ENCODE measurements at regions not wholly inside any gene's neighbourhood (a gene's known extent, or its start where the extent isn't known, plus 50 kb on each side); places are given as distances from the start of the nearest gene placed in this dataset.
"Not testable (repeated sequence)": the region's sequence is repeated elsewhere in the genome, so short reads cannot be mapped to it uniquely, and the experiment has no call there.

DNA sequence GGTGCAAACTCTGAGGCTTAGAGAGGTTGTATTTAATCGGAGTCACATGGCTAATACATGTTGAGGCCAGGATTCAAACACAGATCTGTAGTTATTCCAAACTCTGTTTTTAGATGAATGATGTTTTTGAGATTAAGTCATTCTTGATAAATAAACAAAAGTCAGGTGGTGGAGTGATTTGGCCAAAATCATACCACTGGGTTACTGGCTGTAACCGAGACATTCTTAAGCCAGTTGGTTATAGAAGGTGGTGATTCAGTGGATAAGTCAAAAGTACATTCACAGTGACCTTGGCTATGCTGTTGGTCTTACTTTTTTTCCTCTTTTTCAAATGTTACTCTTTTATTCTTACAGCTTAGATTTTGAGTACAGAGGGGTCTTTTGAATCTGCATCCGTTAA, 361.4 kb downstream of the KIF20B start:
- Histone ChIP-seq H3K27me3 (no peaks in the 10 kb centered on the region), H3K27ac (no peak overlapping the region), H3K36me3 (no peaks in the 10 kb centered on the region), H3K4me3 (no peak overlapping the region), H3K4me1 (no peaks in the 10 kb centered on the region), H3K9me3 (no peaks in the 10 kb centered on the region)
- no peak for TF ChIP-seq EP300 (IDR thresholded peaks at IDR 0.05)
- WGBS, 5 donors, result 62 to 82% (median 69%) methylated on average over 3 of the region's 3 CpGs
- no peak for DNase-seq
- intact Hi-C loops (cut with DNase I; ENCODE audit: low total_unique reads), result no loop called here

DNA sequence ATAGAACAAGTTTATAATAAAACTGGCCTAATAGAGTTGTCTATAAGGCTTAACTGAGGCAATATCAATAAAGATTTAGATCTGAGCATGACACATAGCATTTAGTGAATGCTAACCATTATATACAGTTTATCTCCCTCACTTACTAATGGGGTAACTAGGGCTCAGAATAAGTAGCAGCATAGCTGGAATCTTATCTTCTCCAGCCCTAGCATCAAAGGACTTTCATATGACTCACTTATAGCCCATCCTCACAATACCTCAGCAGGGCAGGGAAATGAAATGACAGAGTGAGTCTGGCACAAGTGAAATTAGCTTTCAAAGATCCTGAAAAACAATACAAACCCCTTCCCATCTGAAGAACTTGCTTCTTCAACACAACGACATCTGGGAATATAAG, 362.9 kb downstream of the KIF20B start:
- no peak for DNase-seq
- Histone ChIP-seq H3K4me3 (no peak overlapping the region), H3K4me1 (no peaks in the 10 kb centered on the region), H3K9me3 (no peaks in the 10 kb centered on the region), H3K27ac (no peak overlapping the region), H3K36me3 (no peaks in the 10 kb centered on the region), H3K27me3 (no peaks in the 10 kb centered on the region)
- 88 to 97% (median 90%) methylated on average over 1 of the region's 1 CpG for WGBS, 5 donors
- TF ChIP-seq POLR2AphosphoS5 (IDR thresholded peaks at IDR 0.05) (no peak), EP300 (IDR thresholded peaks at IDR 0.05) (no peak), POLR2A (IDR thresholded peaks at IDR 0.05) (no peak)
- TF ChIP-seq, protein P1, sequence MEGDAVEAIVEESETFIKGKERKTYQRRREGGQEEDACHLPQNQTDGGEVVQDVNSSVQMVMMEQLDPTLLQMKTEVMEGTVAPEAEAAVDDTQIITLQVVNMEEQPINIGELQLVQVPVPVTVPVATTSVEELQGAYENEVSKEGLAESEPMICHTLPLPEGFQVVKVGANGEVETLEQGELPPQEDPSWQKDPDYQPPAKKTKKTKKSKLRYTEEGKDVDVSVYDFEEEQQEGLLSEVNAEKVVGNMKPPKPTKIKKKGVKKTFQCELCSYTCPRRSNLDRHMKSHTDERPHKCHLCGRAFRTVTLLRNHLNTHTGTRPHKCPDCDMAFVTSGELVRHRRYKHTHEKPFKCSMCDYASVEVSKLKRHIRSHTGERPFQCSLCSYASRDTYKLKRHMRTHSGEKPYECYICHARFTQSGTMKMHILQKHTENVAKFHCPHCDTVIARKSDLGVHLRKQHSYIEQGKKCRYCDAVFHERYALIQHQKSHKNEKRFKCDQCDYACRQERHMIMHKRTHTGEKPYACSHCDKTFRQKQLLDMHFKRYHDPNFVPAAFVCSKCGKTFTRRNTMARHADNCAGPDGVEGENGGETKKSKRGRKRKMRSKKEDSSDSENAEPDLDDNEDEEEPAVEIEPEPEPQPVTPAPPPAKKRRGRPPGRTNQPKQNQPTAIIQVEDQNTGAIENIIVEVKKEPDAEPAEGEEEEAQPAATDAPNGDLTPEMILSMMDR (IDR thresholded peaks at IDR 0.05), result no peak
- intact Hi-C loops (cut with DNase I; ENCODE audit: low total_unique reads), result no loop called here

DNA sequence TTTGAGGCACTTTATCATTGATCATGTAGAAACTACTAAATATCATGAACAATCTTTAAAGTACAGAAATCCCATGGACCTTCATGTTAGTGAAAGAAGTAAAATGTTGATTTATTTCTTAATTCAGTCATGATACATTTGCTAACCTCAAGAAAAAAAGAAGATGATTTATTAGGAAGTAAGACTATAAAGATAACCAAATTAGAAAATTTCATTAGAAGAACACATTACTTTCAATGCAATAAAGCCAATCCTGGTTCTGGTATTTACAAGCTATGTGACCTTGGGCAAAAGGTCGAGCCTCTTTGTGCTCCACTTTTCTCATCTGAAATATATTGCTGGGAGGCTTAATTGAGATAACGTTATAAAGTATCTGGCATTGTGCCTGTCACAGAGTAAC, 365.0 kb downstream of the KIF20B start:
- intact Hi-C loops (cut with DNase I; ENCODE audit: low total_unique reads), result no loop called here
- Histone ChIP-seq H3K4me3 (no peak overlapping the region), H3K4me1 (no peaks in the 10 kb centered on the region), H3K9me3 (no peaks in the 10 kb centered on the region), H3K36me3 (no peaks in the 10 kb centered on the region), H3K27me3 (no peaks in the 10 kb centered on the region), H3K27ac (no peak overlapping the region)
- no peak for DNase-seq
- no peak for TF ChIP-seq POLR2AphosphoS5 (IDR thresholded peaks at IDR 0.05)
- TF ChIP-seq, protein P1 (IDR thresholded peaks at IDR 0.05), result no peak
- WGBS, 5 donors, result 53 to 73% (median 65%) methylated on average over 2 of the region's 2 CpGs

DNA sequence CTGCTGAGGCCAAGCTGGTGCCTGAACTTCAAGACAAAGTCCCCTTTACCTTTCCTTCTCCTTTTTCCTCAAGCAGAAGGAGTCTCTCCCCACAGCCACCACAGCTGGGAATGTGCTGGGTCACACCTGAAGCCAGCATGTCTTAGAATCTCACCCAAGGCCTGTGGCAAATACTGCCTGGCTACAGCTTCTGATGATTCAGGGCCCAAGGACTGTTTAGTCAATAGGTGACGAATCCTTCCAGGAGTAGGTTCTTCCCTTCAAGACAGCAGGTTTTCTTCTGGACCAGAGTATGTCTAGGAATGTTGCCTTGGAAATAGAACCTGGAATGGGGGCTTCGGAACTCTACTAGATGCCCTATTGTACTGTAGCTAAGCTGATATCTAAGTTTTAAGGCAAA, 374.6 kb downstream of the KIF20B start:
- no peak for DNase-seq
- intact Hi-C loops (cut with DNase I; ENCODE audit: low total_unique reads), result no loop called here
- peaks cover 0 to 6% (median 2%) of the 10 kb centered on the region in 4 donors for H3K9me3 ChIP-seq
- H3K27me3 ChIP-seq, result no peaks in the 10 kb centered on the region
- 62 to 92% (median 89%) methylated on average over 2 of the region's 2 CpGs for WGBS, 5 donors
- no peaks in the 10 kb centered on the region for H3K36me3 ChIP-seq
- no peak overlapping the region for H3K4me3 ChIP-seq
- H3K27ac ChIP-seq, result no peak overlapping the region
- TF ChIP-seq EP300 (IDR thresholded peaks at IDR 0.05), result no peak
- TF ChIP-seq POLR2A (IDR thresholded peaks at IDR 0.05), result no peak
- no peak for TF ChIP-seq POLR2AphosphoS5 (IDR thresholded peaks at IDR 0.05)
- TF ChIP-seq, protein P1 (IDR thresholded peaks at IDR 0.05), result no peak
- H3K4me1 ChIP-seq, result no peaks in the 10 kb centered on the region

DNA sequence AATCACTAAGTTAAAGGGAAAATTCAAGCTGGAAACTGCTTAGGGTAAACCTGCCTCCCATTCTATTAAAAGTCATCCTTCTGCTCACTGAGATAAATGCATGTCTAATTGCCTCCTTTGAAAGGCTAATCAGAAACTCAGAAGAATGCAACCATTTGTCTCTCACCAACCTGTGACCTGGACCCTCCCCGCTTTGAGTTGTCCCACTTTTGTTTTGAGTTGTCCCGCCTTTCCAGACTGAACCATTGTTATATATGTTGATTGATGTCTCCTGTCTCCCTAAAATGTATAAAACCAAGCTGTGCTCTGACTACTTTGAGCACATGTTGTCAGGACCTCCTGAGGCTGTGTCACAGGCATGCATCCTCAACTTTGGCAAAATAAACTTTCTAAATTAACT, 378.4 kb downstream of the KIF20B start:
- H3K9me3 ChIP-seq, result peaks cover 0 to 6% (median 2%) of the 10 kb centered on the region in 4 donors
- no peak overlapping the region for H3K4me3 ChIP-seq
- WGBS, 5 donors, result 54 to 77% (median 63%) methylated on average over 2 of the region's 2 CpGs
- H3K27ac ChIP-seq, result no peak overlapping the region
- intact Hi-C loops (cut with DNase I; ENCODE audit: low total_unique reads), result no loop called here
- TF ChIP-seq, protein P1 (IDR thresholded peaks at IDR 0.05), result no peak
- no peak for TF ChIP-seq EP300 (IDR thresholded peaks at IDR 0.05)
- no peak for TF ChIP-seq POLR2AphosphoS5 (IDR thresholded peaks at IDR 0.05)
- no peak for TF ChIP-seq POLR2A (IDR thresholded peaks at IDR 0.05)
- no peaks in the 10 kb centered on the region for H3K27me3 ChIP-seq
- H3K4me1 ChIP-seq, result no peaks in the 10 kb centered on the region
- no peak for DNase-seq
- no peaks in the 10 kb centered on the region for H3K36me3 ChIP-seq

DNA sequence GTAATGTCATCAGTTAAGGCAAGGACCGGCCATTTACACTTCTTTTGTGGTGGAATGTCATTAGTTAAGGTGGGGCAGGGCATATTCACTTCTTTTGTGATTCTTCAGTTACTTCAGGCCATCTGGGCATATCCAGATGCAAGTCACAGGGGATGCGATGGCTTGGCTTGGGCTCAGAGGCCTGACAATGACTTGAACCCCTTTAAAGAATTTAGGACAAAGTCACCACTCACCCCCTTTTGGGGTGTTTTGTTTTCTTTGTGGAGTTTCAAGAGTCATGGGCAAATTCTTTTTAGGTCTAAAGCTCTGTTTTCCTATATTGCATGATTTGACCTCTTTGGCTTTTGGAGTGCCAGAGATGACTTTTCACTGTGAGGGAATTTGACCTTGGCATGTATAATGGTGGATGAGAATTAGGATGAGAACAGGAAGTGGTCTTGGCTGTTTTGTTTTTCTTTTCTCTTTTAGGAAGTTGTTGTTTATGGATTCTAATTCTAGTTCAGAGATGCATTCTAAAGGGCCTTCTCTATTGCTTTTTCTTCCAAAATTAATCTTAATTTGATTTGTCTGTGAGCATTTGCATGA, 385.3 kb downstream of the KIF20B start:
- H3K9me3 ChIP-seq; H3K4me3 ChIP-seq; intact Hi-C loops (cut with DNase I; ENCODE audit: low total_unique reads); DNase-seq; H3K27me3 ChIP-seq; H3K4me1 ChIP-seq; H3K36me3 ChIP-seq; H3K27ac ChIP-seq: not testable (repeated sequence)
- 55 to 89% (median 81%) methylated on average over 1 to 2 of the region's 2 CpGs for whole genome bisulfite sequencing, 5 donors
